Vagina (tissue), 2 donors: ENCODE measurements at regions not wholly inside any gene's neighbourhood (a gene's known extent, or its start where the extent isn't known, plus 50 kb on each side); places are given as distances from the start of the nearest gene placed in this dataset.

Experiments
- CTCF ChIP-seq, 3 experiments: fragments of 450-650 bp in 2 of 3; fragments of 200-600 bp in 1 of 3; sonication (generic) in 1 of 3; IDR thresholded peaks; one replicate each; pipeline ENCODE4 v1.5.1; 2017 to 2019; ENCODE audit warnings: antibody characterized with exemption in 3 of 3, mild to moderate bottlenecking in 2 of 3, moderate library complexity in 2 of 3
- POLR2A ChIP-seq, 2 donors: fragments of 450-650 bp; IDR thresholded peaks; one replicate each; pipeline ENCODE4 v1.6.1; 2017; ENCODE audit warnings: antibody characterized with exemption in 2 of 2, mild to moderate bottlenecking in 2 of 2, moderate library complexity in 2 of 2
- POLR2AphosphoS5 ChIP-seq, 2 donors: sonication (generic); formaldehyde crosslinking; IDR thresholded peaks; one replicate each; pipeline ENCODE4 v1.9.0; 2017; ENCODE audit warnings: antibody characterized with exemption in 2 of 2, mild to moderate bottlenecking in 2 of 2, low read depth in 1 of 2; ENCODE audit not compliant: insufficient read depth in 1 of 2

GRCh38 chr11:130776061-130776419 is 140.2 kb downstream of the SNX19 start:
- TF ChIP-seq POLR2A (IDR thresholded peaks at IDR 0.05) = no peak
- TF ChIP-seq POLR2AphosphoS5 (IDR thresholded peaks at IDR 0.05; ENCODE audit: insufficient read depth in 1 of 2, low read depth in 1 of 2) = no peak
- TF ChIP-seq CTCF (IDR thresholded peaks at IDR 0.05) = no peak
